HG03469 (cell line): ENCODE measurements at regions not wholly inside any gene's neighbourhood (a gene's known extent, or its start where the extent isn't known, plus 50 kb on each side); places are given as distances from the start of the nearest gene placed in this dataset.
"Not testable (repeated sequence)": the region's sequence is repeated elsewhere in the genome, so short reads cannot be mapped to it uniquely, and the experiment has no call there.

Experiments
- ATAC-seq: cut with Tn5 transposase; IDR thresholded peaks from one replicate; pipeline ENCODE4 v1.9.1; 2021; ENCODE audit warnings: mild to moderate bottlenecking, moderate library complexity, moderate number of reproducible peaks; ENCODE audit not compliant: unreplicated experiment

DNA sequence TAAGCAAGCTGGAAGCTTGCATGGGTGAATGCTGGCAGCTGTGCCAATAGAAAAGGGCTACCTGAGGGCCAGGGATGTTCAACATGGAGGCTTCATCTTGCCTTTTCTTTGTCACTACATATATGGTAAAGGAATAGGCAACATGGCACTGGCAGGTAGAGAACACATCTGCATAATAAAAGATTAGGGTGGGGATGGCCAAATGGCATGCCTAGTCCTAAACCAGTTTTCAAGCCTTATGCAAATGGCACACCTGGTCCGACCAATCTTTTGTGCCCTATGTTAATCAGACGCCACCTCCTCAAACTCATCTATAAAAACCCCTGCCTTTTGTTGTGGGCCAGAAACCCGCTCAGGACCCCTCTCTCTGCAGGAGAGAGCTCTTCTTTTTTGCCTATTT is 216.8 kb upstream of the PROK2 start:
- no peak for ATAC-seq

GRCh38 chr3:71998995-71999673 is 214.2 kb upstream of the PROK2 start:
- no peak for ATAC-seq

- ATAC-seq = no peak
Observed at GRCh38 chr3:71997066-71997653, 212.2 kb upstream of the PROK2 start.

DNA sequence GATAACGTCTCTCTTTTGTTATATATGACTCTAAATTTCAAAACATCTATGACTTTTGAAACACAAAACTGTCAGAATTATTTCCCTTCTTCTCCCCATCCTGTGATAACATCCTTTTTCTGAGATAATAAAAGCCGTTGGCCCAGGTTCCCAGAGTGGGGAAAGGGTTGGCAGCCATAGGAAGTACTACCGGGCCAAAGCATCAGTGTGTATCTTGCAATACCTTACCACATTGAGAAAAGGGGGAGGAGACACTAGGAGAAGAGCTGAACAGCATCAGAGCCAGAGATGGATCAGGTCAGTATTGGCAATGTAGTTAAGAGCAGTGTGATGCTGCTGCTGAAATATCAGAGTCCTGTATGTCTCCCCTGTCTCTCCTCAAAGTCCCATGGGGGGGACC is 210.0 kb upstream of the PROK2 start:
- ATAC-seq = no peak

DNA sequence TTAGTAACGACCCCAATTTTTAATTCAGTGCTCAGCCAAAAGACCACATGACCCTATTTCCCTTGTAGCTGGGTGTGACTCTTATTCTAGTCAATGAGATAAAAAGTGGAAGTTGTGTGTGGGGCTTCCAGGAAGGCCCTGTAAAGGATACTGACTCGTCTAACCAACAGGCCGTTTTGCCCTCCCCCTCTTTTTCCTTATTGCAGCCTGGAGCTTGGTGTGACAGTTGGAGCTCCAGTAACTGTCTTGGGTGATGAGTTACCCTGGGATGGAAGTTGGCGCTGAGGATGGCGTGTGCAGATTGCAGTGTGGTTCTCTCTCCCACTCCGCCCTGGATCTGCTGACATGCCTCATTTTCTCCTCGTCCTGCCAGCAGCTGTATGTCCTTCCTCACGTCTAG is 209.3 kb upstream of the PROK2 start:
- no peak for ATAC-seq

GRCh38 chr3:71991681-71992080 is 206.7 kb upstream of the PROK2 start:
- ATAC-seq = no peak

DNA sequence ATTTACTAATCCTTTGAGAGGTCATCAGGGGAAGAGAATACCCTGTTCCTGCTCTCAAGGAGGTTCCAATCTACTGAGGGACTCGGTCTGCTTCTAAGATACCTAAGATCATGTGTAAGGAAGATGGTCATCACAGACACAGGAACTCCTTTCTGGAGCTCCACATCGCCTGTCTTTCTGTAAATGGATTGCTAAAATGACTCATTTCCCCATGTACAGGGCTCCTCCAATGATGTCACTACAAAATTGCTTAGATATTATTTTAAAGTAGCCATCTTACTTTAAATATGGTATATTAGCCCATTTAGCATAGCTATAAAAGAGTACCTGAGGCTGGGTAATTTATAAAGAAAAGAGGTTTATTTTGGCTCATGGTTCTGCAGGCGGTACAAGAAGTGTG is 206.1 kb upstream of the PROK2 start:
- no peak for ATAC-seq

DNA sequence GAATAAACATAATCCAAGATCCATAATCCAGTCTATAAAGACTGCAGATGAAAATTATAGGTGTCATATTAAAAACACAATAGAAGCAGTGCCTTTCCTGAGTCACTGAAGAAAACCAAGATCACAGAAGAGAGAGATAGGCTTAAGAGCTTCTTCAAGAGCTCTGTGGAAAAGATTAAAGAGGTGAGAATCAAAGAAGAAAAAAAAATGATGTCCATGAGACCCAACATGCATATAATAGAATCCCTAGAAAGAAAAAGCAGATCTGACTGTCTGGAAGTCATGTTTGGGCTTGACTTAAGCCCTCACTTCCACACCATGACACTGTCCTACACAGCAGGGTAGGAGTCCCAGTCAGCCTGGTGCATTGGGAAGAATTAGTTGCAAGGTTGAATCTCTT is 205.6 kb upstream of the PROK2 start:
- no peak for ATAC-seq

- no peak for ATAC-seq
Observed at GRCh38 chr3:71989165-71989564, 204.2 kb upstream of the PROK2 start.

DNA sequence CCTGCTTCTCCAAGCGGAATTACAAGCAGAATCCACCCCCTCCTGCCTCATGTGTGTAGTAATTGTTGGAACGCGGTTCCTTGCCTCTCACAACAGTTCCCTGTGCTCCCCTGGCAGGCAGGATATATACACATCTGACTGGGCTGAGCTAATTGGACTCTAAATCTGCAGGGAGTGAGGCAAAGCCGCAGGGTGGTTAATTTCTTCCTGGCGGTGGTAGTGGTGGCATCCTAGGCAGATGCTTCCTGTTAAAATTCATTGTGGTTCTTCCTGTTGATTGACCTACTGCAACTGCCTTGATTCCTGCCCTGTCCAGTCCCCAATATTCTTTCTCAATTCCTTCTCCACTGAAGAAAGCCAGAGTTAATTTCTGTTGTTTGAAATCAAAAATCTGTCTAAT is 202.9 kb upstream of the PROK2 start:
- no peak for ATAC-seq

- no peak for ATAC-seq
Observed at GRCh38 chr3:71987089-71987735, 202.3 kb upstream of the PROK2 start.

- no peak for ATAC-seq
Observed at GRCh38 chr3:71986606-71987005, 201.7 kb upstream of the PROK2 start.

GRCh38 chr3:71984843-71985613 is 200.1 kb upstream of the PROK2 start:
- ATAC-seq = peak; percentile 87

DNA sequence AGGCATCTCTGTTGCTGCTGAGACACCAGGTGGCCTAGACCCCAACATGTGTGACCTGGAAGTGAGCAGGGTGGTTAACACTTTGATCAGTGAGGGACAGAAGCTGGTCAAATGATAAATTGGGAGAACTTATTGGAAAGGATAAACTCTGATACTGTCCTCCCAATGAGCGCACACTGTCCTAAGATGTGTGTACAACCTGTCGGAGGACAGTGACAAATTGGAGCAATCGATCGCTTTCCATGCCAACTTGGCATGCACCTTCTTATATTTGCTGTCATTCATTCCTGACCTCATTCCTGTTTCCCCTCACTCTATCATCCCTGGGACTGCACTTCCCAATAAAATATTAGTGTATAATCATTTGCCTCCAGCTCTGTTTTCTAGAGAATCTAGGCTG is 198.7 kb upstream of the PROK2 start:
- ATAC-seq = no peak

DNA sequence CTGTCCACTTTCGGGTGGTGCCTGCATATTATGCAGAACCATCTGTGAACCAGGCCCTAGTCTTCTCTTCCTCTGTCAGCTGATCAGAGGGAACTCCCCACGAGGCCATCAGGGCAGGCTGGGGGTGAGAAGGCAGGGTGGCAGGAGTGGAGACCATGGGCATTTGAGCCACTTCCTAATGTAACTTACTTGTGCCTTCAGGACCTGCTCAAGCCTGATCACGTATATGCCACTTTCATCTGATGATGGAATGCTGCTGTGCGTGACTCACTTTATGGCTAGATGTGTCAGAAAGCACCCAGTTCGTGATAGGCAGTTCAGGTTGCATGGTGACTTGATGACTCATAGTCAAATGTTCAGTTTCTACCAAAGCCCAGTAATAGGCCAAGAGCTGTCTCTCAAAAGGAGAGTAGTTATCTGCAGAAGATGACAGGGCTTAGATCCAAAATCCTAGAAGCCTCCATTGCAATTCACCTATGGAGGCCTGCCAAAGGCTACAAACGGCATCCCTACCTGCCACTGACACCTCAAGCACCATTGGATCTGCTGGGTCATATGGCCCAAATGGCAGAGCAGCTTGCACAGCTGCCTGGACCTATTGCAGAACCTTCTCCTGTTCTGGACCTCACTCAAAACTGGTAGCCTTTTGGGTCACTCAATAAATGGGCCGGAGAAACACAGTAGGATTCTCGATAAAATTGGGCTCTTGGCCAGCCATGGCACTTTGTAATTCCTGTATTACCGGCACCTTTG is 197.7 kb upstream of the PROK2 start:
- ATAC-seq = not testable (repeated sequence)

DNA sequence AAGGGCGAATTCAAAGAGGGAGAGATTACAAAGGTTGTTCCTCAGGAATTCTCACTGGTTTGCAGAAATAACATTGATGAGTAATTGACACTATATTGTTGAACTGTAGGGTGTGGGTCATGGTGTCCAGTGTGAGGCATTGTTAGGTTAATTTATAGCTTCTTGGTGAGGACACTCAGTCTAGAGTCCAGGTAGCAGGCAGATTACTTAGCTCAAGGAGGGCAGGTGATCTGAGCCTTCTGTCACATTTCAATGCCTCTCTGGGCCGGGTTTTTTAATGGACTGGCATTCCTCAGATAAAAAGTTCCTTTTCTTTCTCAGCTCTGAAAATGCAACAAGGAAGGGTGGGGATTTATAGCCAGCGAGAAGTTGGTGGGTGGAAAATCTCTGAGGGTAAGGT is 194.2 kb upstream of the PROK2 start:
- ATAC-seq = no peak

DNA sequence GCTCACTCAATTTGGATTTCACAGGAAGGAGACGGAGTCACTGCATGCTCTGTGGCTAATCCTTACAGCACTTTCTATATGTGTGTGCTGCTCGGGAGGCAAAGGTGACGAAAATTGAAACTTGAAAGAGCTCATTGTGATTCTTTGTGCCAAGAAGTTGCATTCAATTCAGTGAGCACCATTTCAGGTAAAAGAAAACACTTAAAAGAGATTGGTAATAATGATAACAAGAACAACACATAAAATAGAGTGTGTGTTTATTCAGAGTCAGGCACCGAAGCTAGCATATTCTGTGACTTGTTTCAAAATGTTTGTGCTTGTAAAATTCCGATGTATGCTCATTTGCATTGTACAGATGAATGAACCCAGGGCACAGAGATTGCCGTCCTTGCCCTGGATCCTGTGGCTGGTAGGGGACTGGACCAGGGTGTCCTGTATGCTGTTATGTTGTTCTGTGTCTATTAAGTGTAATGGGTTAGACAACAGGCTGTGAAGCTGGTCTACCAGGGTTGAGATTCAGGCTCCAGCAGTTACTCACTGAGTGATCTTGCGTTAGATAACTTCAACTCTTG is 193.3 kb upstream of the PROK2 start:
- ATAC-seq = peak; percentile 67

DNA sequence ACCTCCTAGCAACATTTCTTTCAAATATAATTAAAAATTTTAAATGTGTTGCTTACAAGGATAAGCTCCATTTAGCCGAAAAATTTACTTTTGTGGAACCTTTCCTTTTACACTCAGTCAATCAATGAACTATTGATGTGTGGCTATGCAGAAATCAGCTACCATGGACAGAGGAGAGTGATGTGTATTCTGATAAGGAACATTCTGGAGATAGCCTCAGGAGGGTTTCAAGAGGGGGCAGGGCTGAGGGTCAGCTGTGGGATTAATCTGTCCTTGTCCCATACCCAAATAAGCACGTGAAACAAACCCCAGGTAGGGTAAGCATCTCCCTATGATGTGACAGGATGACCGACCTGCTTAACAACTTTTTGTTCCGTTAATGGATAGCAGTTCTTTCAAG is 192.6 kb upstream of the PROK2 start:
- ATAC-seq = no peak

GRCh38 chr3:71975573-71975972 is 190.6 kb upstream of the PROK2 start:
- no peak for ATAC-seq

DNA sequence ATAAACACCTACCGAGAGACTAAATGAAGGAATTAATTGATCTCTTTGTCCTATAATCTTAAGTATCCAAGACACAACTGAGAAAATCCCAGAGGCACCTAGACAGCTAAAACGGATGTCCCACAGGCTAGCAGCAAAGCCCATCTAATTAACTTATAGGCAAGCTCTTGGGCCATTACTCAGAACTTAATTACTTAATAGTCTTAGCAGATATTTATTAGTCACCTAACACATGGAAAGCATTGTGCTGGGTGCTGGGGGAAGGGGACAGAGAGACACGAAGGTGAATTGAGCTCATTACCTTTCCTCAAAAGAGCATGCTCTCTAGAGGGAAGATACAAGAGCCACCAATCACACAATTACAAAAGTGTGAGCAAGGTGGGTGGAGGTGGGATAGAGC is 189.8 kb upstream of the PROK2 start:
- ATAC-seq = no peak
